ENCODE measurements at regions not wholly inside any gene's neighbourhood (a gene's known extent, or its start where the extent isn't known, plus 50 kb on each side); places are given as distances from the start of the nearest gene placed in this dataset.

GRCh38 chr4:12562476-12563140, 921.5 kb downstream of the RAB28 start:
- ChIA-PET POLR2A (no interaction called here), CTCF (ENCODE audit: low intra/inter-chr PET ratio, low total read pairs) (no interaction called here)
- FAIRE-seq (no peak), ATAC-seq (no peak), DNase-seq (ENCODE audit: low spot score) (no peak)
- Histone ChIP-seq H2AFZ (ENCODE audit: low read length) (no peak overlapping the region), H3K4me2 (ENCODE audit: low read depth, low read length) (no peak overlapping the region), H3K27ac (ENCODE audit: extremely low read length, insufficient read depth, low read length) (no peak overlapping the region), H3K4me1 (ENCODE audit: insufficient read depth, low read length) (no peaks in the 10 kb centered on the region), H3K9me3 (ENCODE audit: low read length) (peaks cover 6% of the 10 kb centered on the region; the same call in 1 of the 2 replicates), H4K20me1 (ENCODE audit: insufficient read depth, low read length) (no peaks in the 10 kb centered on the region), H3K9ac (ENCODE audit: insufficient read depth, low read depth, low read length) (no peak overlapping the region), H3K27me3 (ENCODE audit: control insufficient read depth in 1 of 2, insufficient read depth in 2 of 2, low read length in 2 of 2) (no peaks in the 10 kb centered on the region), H3K79me2 (ENCODE audit: insufficient read depth, low read length) (no peaks in the 10 kb centered on the region), H3K36me3 (replicated peaks in 1 of 2; ENCODE audit: control insufficient read depth in 1 of 2, insufficient read depth in 2 of 2, low read length in 2 of 2) (no peaks in the 10 kb centered on the region), H3K4me3 (replicated peaks in 1 of 3; ENCODE audit: insufficient read depth in 1 of 3, low read depth in 2 of 3, low read length in 3 of 3) (no peak overlapping the region)
- 8% methylated on average over 3 of the region's 3 CpGs for WGBS (ENCODE audit: low lambda C conversion rate)
- in situ Hi-C loops (cut with HindIII; ENCODE audit: extremely low pct_ligation_motif_present, low pct_unique_long_range_greater_than_20kb) (no loop called here), intact Hi-C loops (cut with micrococcal nuclease; ENCODE audit: unreplicated experiment) (no loop called here)
- BruUV-seq (replicated peaks), result no TSS peak
- TF ChIP-seq, protein P1, sequence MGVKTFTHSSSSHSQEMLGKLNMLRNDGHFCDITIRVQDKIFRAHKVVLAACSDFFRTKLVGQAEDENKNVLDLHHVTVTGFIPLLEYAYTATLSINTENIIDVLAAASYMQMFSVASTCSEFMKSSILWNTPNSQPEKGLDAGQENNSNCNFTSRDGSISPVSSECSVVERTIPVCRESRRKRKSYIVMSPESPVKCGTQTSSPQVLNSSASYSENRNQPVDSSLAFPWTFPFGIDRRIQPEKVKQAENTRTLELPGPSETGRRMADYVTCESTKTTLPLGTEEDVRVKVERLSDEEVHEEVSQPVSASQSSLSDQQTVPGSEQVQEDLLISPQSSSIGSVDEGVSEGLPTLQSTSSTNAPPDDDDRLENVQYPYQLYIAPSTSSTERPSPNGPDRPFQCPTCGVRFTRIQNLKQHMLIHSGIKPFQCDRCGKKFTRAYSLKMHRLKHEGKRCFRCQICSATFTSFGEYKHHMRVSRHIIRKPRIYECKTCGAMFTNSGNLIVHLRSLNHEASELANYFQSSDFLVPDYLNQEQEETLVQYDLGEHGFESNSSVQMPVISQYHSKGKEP (CRISPR knock-in tag; IDR thresholded peaks at IDR 0.05), result no peak
- TF ChIP-seq EZH2 (conservative IDR thresholded peaks at IDR 0.05; ENCODE audit: low read depth, low read length) (no peak), TCF12 (IDR thresholded peaks at IDR 0.05) (no peak), TCF12 (CRISPR knock-in tag; IDR thresholded peaks at IDR 0.05) (no peak), ZFX (CRISPR knock-in tag; IDR thresholded peaks at IDR 0.05; ENCODE audit: low read depth) (no peak), FOXA1 (IDR thresholded peaks at IDR 0.05) (no peak), FOXA1 (CRISPR knock-in tag; IDR thresholded peaks at IDR 0.05) (no peak), GPBP1L1 (CRISPR knock-in tag; IDR thresholded peaks at IDR 0.05) (no peak), RORA (CRISPR knock-in tag; IDR thresholded peaks at IDR 0.05) (no peak), ZNF251 (CRISPR knock-in tag; IDR thresholded peaks at IDR 0.05) (no peak), ZNF580 (CRISPR knock-in tag; IDR thresholded peaks at IDR 0.05; ENCODE audit: borderline replicate concordance, low read depth) (no peak), GPN1 (CRISPR knock-in tag; IDR thresholded peaks at IDR 0.05; ENCODE audit: borderline replicate concordance) (no peak), ZNF468 (CRISPR knock-in tag; IDR thresholded peaks at IDR 0.05) (no peak), GZF1 (CRISPR knock-in tag; IDR thresholded peaks at IDR 0.05) (no peak), FOXJ3 (CRISPR knock-in tag; IDR thresholded peaks at IDR 0.05; ENCODE audit: borderline replicate concordance) (no peak), EEA1 (CRISPR knock-in tag; IDR thresholded peaks at IDR 0.05; ENCODE audit: borderline replicate concordance) (no peak)
- TF ChIP-seq, protein P2, sequence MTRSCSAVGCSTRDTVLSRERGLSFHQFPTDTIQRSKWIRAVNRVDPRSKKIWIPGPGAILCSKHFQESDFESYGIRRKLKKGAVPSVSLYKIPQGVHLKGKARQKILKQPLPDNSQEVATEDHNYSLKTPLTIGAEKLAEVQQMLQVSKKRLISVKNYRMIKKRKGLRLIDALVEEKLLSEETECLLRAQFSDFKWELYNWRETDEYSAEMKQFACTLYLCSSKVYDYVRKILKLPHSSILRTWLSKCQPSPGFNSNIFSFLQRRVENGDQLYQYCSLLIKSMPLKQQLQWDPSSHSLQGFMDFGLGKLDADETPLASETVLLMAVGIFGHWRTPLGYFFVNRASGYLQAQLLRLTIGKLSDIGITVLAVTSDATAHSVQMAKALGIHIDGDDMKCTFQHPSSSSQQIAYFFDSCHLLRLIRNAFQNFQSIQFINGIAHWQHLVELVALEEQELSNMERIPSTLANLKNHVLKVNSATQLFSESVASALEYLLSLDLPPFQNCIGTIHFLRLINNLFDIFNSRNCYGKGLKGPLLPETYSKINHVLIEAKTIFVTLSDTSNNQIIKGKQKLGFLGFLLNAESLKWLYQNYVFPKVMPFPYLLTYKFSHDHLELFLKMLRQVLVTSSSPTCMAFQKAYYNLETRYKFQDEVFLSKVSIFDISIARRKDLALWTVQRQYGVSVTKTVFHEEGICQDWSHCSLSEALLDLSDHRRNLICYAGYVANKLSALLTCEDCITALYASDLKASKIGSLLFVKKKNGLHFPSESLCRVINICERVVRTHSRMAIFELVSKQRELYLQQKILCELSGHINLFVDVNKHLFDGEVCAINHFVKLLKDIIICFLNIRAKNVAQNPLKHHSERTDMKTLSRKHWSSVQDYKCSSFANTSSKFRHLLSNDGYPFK (CRISPR knock-in tag; IDR thresholded peaks at IDR 0.05; ENCODE audit: borderline replicate concordance), result no peak
- TF ChIP-seq, protein P3, sequence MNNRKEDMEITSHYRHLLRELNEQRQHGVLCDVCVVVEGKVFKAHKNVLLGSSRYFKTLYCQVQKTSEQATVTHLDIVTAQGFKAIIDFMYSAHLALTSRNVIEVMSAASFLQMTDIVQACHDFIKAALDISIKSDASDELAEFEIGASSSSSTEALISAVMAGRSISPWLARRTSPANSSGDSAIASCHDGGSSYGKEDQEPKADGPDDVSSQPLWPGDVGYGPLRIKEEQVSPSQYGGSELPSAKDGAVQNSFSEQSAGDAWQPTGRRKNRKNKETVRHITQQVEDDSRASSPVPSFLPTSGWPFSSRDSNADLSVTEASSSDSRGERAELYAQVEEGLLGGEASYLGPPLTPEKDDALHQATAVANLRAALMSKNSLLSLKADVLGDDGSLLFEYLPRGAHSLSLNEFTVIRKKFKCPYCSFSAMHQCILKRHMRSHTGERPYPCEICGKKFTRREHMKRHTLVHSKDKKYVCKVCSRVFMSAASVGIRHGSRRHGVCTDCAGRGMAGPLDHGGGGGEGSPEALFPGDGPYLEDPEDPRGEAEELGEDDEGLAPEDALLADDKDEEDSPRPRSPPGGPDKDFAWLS (CRISPR knock-in tag; IDR thresholded peaks at IDR 0.05; ENCODE audit: borderline replicate concordance), result no peak

Measured in HepG2 (cell line).